K562 (cell line): ENCODE measurements at regions not wholly inside any gene's neighbourhood (a gene's known extent, or its start where the extent isn't known, plus 50 kb on each side); places are given as distances from the start of the nearest gene placed in this dataset.

Source experiments
- ATAC-seq: fragments of 200-7000 bp; cut with Tn5 transposase; 3 replicates; pipeline ENCODE4 v1.9.1; 2020; ENCODE audit warnings: moderate library complexity
- BruUV-seq: library from RNA; stranded (reverse); fragments of 400-500 nt; replicated peaks from 2 replicates; lab custom pipeline; 2021; lab: Mats Ljungman, UMichigan
- CTCF ChIA-PET: fragments of 300-600 bp; formaldehyde crosslinking; extraction: SDS; loops from one replicate; lab custom pipeline; 2021; ENCODE audit warnings: low intra/inter-chr PET ratio; lab: Yijun Ruan, JAX
- POLR2A ChIA-PET: fragments of 300-600, 350-650 bp; sonication (Branson Sonifier 250); formaldehyde crosslinking; extraction: SDS; loops from one replicate; lab custom pipeline; 2021; ENCODE audit warnings: antibody characterized with exemption, inconsistent platforms; lab: Yijun Ruan, JAX
- DNase-seq, 4 experiments: peaks; one replicate each; pipeline versions ENCODE4 v3.0.0 to v3.0.0-alpha.2; 2011 to 2018; ENCODE audit warnings: low spot score in 3 of 4, mixed read lengths in 3 of 4; ENCODE audit errors: extremely low read depth in 1 of 4
- FAIRE-seq: peaks from 2 replicates; lab custom pipeline; 2011; peaks lifted over from hg19 to GRCh38; lab: Jason Lieb, UNC
- H2AFZ ChIP-seq: 2 replicates; pipeline ENCODE4 v1.6.0; 2011; ENCODE audit warnings: low read depth, low read length, control low read depth, inconsistent platforms
- H3K27ac ChIP-seq: fragments of 200-600 bp; 3 replicates; pipeline ENCODE4 v1.8.0; 2011; ENCODE audit warnings: low read depth, mild to moderate bottlenecking, control low read depth, inconsistent platforms, low read length, moderate library complexity, mixed read lengths; ENCODE audit errors: extremely low read depth
- H3K27me3 ChIP-seq, 2 experiments: fragments of 300-600 bp in 1 of 2; 2 replicates in 1 of 2; 3 replicates in 1 of 2; pipeline versions ENCODE4 v1.6.0 to v1.8.0; 2011; ENCODE audit warnings: inconsistent platforms in 2 of 2, low read length in 2 of 2, mild to moderate bottlenecking in 1 of 2, mixed read lengths in 1 of 2, moderate library complexity in 1 of 2; ENCODE audit not compliant: control insufficient read depth in 2 of 2, insufficient read depth in 2 of 2
- H3K36me3 ChIP-seq: fragments of 300-600 bp; 3 replicates; pipeline ENCODE4 v1.8.0; 2011; ENCODE audit warnings: mild to moderate bottlenecking, low read length, inconsistent platforms; ENCODE audit not compliant: control insufficient read depth, insufficient read depth
- H3K4me1 ChIP-seq, 2 experiments: fragments of 200-600 bp in 1 of 2; replicated peaks in 1 of 2; 2 replicates in 1 of 2; 3 replicates in 1 of 2; pipeline versions ENCODE4 v1.5.1 to v1.8.0; 2011; ENCODE audit warnings: inconsistent platforms in 2 of 2, low read length in 2 of 2, mild to moderate bottlenecking in 1 of 2, mixed read lengths in 1 of 2, moderate library complexity in 1 of 2; ENCODE audit not compliant: control insufficient read depth in 2 of 2, insufficient read depth in 2 of 2
- H3K4me2 ChIP-seq: 2 replicates; pipeline ENCODE4 v1.6.1; 2011; ENCODE audit warnings: low read length, control low read depth, inconsistent platforms, mixed read lengths; ENCODE audit not compliant: insufficient read depth
- H3K4me3 ChIP-seq: fragments of 200-600 bp; sonication (generic), shearing (Covaris generic); 2 replicates; pipeline ENCODE4 v1.5.1; 2016; ENCODE audit warnings: control low read depth, inconsistent platforms
- H3K79me2 ChIP-seq: fragments of 200-600 bp; 3 replicates; pipeline ENCODE4 v1.8.0; 2011; ENCODE audit warnings: low read length, inconsistent platforms; ENCODE audit not compliant: control insufficient read depth, insufficient read depth
- H3K9ac ChIP-seq, 2 experiments: 2 replicates each; pipeline versions ENCODE4 v1.6.0 to v1.6.1; 2011; ENCODE audit warnings: low read depth in 2 of 2, low read length in 2 of 2, control low read depth in 1 of 2, inconsistent platforms in 1 of 2, mild to moderate bottlenecking in 1 of 2, mixed read lengths in 1 of 2; ENCODE audit not compliant: insufficient read depth in 1 of 2
- H3K9me1 ChIP-seq: one replicate; pipeline ENCODE4 v1.6.0; 2011; ENCODE audit warnings: inconsistent platforms, mild to moderate bottlenecking, low read length, moderate library complexity; ENCODE audit not compliant: control insufficient read depth, insufficient read depth
- H3K9me3 ChIP-seq: replicated peaks from 2 replicates; pipeline ENCODE4 v1.5.1; 2011; ENCODE audit warnings: low read depth, low read length, inconsistent platforms; ENCODE audit not compliant: control insufficient read depth, insufficient read depth
- H4K20me1 ChIP-seq: replicated peaks from 2 replicates; pipeline ENCODE4 v1.6.1; 2011; ENCODE audit warnings: low read length, inconsistent platforms, mixed read lengths; ENCODE audit not compliant: control insufficient read depth, insufficient read depth
- BACH1 ChIP-seq: fragments of 200-800 bp; sonication (Bioruptor generic); IDR thresholded peaks from 2 replicates; pipeline ENCODE4 v1.6.1; 2016; ENCODE audit warnings: missing genetic modification characterization, missing compliant biosample characterization
- BDP1 ChIP-seq: IDR thresholded peaks from 3 replicates; pipeline ENCODE4 v1.6.1; 2011; ENCODE audit not compliant: insufficient read length, insufficient read depth
- CTBP1 ChIP-seq: fragments of 450-650 bp; IDR thresholded peaks from 2 replicates; pipeline ENCODE4 v1.6.1; 2016; ENCODE audit warnings: borderline replicate concordance
- E2F3 ChIP-seq: fragments of 250-450 bp; sonication (Bioruptor Pico); IDR thresholded peaks from 2 replicates; pipeline ENCODE4 v1.4.0; 2020; ENCODE audit warnings: mild to moderate bottlenecking
- HDAC1 ChIP-seq, 2 experiments: fragments of 450-650 bp; IDR thresholded peaks; 2 replicates each; pipeline ENCODE4 v1.6.1; 2016 to 2017; ENCODE audit warnings: inconsistent platforms in 1 of 2, mild to moderate bottlenecking in 1 of 2, moderate library complexity in 1 of 2
- PHB ChIP-seq: fragments of 250-450 bp; sonication (Bioruptor Pico); IDR thresholded peaks from 2 replicates; pipeline ENCODE4 v1.5.0; 2021
- ZNF584 ChIP-seq: fragments of 200-800 bp; sonication (Bioruptor generic); IDR thresholded peaks from 2 replicates; pipeline ENCODE4 v1.6.1; 2016; ENCODE audit warnings: low read depth, mild to moderate bottlenecking, missing genetic modification characterization, missing compliant biosample characterization
- ZNF696 ChIP-seq: fragments of 250-450 bp; sonication (Bioruptor Pico); conservative IDR thresholded peaks from 2 replicates; pipeline ENCODE4 v1.4.0; 2020; ENCODE audit warnings: mild to moderate bottlenecking, moderate library complexity
- ZNF780A ChIP-seq: fragments of 250-450 bp; sonication (Bioruptor Pico); IDR thresholded peaks from 2 replicates; pipeline ENCODE4 v1.5.0; 2021; ENCODE audit warnings: mild to moderate bottlenecking
- WGBS: fragments of 100-300 bp; shearing (Covaris generic); methylation state at CpG from one replicate; pipeline ENCODE4 v1.1.6; 2016; ENCODE audit warnings: low coverage, mixed read lengths; ENCODE audit not compliant: insufficient coverage; ENCODE audit errors: missing lambda C conversion rate; 5-methylcytosine and 5-hydroxymethylcytosine counted together
- in situ Hi-C: fragments of 300-500 bp; cut with MboI; formaldehyde crosslinking; loops from 4 replicates; pipeline ENCODE4 v1.15.0; 2018; ENCODE audit warnings: inconsistent platforms, mixed read lengths
- intact Hi-C: fragments of 100-400 bp; cut with micrococcal nuclease; formaldehyde crosslinking; loops from 2 replicates; pipeline ENCODE4 v1.14.2; 2022
- TF ChIP-seq, protein P1 (sequence below): fragments of 450-650 bp; IDR thresholded peaks from 2 replicates; pipeline ENCODE4 v1.7.0; 2016; ENCODE audit warnings: borderline replicate concordance
- TF ChIP-seq, protein P2 (sequence below): fragments of 450-650 bp; conservative IDR thresholded peaks from 2 replicates; pipeline ENCODE4 v1.6.1; 2016; ENCODE audit warnings: missing genetic modification characterization, low read depth, mild to moderate bottlenecking, control low read depth, missing compliant biosample characterization

- Histone ChIP-seq H3K9me1 (no peaks in the 10 kb centered on the region), H3K27me3 (peaks cover 1% of the 10 kb centered on the region in 2 experiments; a peak in 2 of 5 replicates), H3K9me3 (no peaks in the 10 kb centered on the region), H3K4me3 (no peak overlapping the region), H3K36me3 (no peaks in the 10 kb centered on the region), H3K27ac (no peak overlapping the region), H3K9ac (no peak overlapping the region), H3K79me2 (no peaks in the 10 kb centered on the region), H3K4me1 (no peaks in the 10 kb centered on the region), H4K20me1 (no peaks in the 10 kb centered on the region), H2AFZ (no peak overlapping the region), H3K4me2 (no peak overlapping the region)
- BruUV-seq, result no TSS peak
- POLR2A ChIA-PET, result interaction anchor here (0.7 kb wide), 1 partner anchor 8 kb away, joined by 4 read pairs; no protein-coding TSS in a partner anchor
- intact Hi-C loops (no loop called here), in situ Hi-C loops (no loop called here)
- WGBS, result 0% methylated on average over 1 of the region's 1 CpG
- TF ChIP-seq, protein P1, sequence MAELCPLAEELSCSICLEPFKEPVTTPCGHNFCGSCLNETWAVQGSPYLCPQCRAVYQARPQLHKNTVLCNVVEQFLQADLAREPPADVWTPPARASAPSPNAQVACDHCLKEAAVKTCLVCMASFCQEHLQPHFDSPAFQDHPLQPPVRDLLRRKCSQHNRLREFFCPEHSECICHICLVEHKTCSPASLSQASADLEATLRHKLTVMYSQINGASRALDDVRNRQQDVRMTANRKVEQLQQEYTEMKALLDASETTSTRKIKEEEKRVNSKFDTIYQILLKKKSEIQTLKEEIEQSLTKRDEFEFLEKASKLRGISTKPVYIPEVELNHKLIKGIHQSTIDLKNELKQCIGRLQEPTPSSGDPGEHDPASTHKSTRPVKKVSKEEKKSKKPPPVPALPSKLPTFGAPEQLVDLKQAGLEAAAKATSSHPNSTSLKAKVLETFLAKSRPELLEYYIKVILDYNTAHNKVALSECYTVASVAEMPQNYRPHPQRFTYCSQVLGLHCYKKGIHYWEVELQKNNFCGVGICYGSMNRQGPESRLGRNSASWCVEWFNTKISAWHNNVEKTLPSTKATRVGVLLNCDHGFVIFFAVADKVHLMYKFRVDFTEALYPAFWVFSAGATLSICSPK, result no peak
- no peak for TF ChIP-seq BDP1
- TF ChIP-seq ZNF696 (CRISPR knock-in tag), result no peak
- no peak for TF ChIP-seq PHB (CRISPR knock-in tag)
- TF ChIP-seq, protein P2, sequence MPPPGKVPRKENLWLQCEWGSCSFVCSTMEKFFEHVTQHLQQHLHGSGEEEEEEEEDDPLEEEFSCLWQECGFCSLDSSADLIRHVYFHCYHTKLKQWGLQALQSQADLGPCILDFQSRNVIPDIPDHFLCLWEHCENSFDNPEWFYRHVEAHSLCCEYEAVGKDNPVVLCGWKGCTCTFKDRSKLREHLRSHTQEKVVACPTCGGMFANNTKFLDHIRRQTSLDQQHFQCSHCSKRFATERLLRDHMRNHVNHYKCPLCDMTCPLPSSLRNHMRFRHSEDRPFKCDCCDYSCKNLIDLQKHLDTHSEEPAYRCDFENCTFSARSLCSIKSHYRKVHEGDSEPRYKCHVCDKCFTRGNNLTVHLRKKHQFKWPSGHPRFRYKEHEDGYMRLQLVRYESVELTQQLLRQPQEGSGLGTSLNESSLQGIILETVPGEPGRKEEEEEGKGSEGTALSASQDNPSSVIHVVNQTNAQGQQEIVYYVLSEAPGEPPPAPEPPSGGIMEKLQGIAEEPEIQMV, result no peak
- no peak for TF ChIP-seq CTBP1
- TF ChIP-seq ZNF584 (CRISPR knock-in tag), result no peak
- TF ChIP-seq ZNF780A (CRISPR knock-in tag), result no peak
- TF ChIP-seq HDAC1 (IDR thresholded peaks at IDR 0.05), result no peak
- TF ChIP-seq BACH1, result no peak
- no peak for TF ChIP-seq E2F3 (CRISPR knock-in tag)
- no peak for FAIRE-seq
- no peak for DNase-seq
- CTCF ChIA-PET, result no interaction called here
- ATAC-seq, result no peak
These were observed 208.8 kb upstream of the ARG1 start for GRCh38 chr6:131363947-131364834.
